Activated T-cell treated with anti-CD3 and anti-CD28 coated beads, Interleukin-2, amount 50 U/mL, for 24 hours (primary cell): ENCODE measurements at regions not wholly inside any gene's neighbourhood (a gene's known extent, or its start where the extent isn't known, plus 50 kb on each side); places are given as distances from the start of the nearest gene placed in this dataset.
"Not testable (repeated sequence)": the region's sequence is repeated elsewhere in the genome, so short reads cannot be mapped to it uniquely, and the experiment has no call there.

Experiments used
- DNase-seq: peaks from one replicate; pipeline ENCODE4 v3.0.0-alpha.2; 2020
- H3K27ac Mint-ChIP-seq: 2 replicates; pipeline ENCODE4 v1.8.0; 2020; ENCODE audit warnings: mild to moderate bottlenecking, mixed read lengths
- H3K27me3 Mint-ChIP-seq: 2 replicates; pipeline ENCODE4 v1.8.0; 2020; ENCODE audit warnings: mixed read lengths
- H3K36me3 Mint-ChIP-seq: 2 replicates; pipeline ENCODE4 v1.8.0; 2020; ENCODE audit warnings: low read depth, mixed read lengths
- H3K4me1 Mint-ChIP-seq: 2 replicates; pipeline ENCODE4 v1.8.0; 2020; ENCODE audit warnings: low read depth, mixed read lengths
- H3K4me3 Mint-ChIP-seq: 2 replicates; pipeline ENCODE4 v1.8.0; 2020; ENCODE audit warnings: mild to moderate bottlenecking, moderate library complexity, mixed read lengths
- H3K9me3 Mint-ChIP-seq: 2 replicates; pipeline ENCODE4 v1.8.0; 2020; ENCODE audit warnings: mixed read lengths

DNA sequence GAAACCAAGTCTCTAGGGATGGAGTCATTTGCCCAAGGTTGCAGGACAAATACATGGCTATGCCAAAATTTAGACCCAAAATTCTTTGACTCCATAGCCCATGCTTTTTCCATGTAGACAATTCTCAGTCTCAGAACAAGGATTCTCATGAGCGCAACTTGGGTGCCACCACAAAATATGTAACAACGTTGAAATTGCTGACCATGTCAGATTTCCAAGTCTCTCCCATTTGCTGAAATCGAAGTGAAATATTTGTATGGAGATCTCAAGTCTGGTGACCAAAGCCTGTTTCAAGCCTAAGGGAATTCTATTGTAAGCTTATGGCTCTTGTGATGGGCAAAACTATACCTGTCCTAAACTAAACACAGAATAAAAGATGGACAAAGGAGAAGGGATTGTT lies 333.5 kb downstream of the AEBP2 start:
- peaks cover 9% of the 10 kb centered on the region for H3K9me3 Mint-ChIP-seq
- no peak for DNase-seq
- H3K4me1 Mint-ChIP-seq, result no peaks in the 10 kb centered on the region
- no peaks in the 10 kb centered on the region for H3K27me3 Mint-ChIP-seq
- H3K27ac Mint-ChIP-seq, result no peak overlapping the region
- H3K4me3 Mint-ChIP-seq, result no peak overlapping the region
- no peaks in the 10 kb centered on the region for H3K36me3 Mint-ChIP-seq

DNA sequence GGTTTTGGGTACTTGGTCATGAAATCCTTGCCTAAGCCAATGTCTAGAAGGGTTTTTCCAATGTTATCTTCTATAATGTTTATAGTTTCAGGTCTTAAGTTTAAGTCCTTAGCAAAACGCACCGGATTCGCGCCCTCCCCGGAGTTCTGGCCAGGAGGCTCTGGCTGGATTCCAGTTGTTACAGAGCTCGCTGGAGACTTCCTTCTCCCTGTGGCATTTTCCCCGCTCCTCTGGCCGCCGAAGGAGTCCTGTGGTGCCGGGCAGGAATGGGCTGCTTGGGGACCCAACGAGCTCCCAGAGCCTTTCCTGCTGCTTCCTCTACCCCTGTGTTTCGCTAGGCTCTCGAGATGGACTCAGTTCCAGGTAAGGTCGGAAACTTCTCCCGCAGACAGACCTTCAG lies 335.9 kb downstream of the AEBP2 start:
- no peaks in the 10 kb centered on the region for H3K36me3 Mint-ChIP-seq
- H3K27me3 Mint-ChIP-seq, result no peaks in the 10 kb centered on the region
- peaks cover 2% of the 10 kb centered on the region for H3K4me1 Mint-ChIP-seq
- no peak overlapping the region for H3K27ac Mint-ChIP-seq
- no peak overlapping the region for H3K4me3 Mint-ChIP-seq
- peaks cover 9% of the 10 kb centered on the region for H3K9me3 Mint-ChIP-seq
- no peak for DNase-seq

DNA sequence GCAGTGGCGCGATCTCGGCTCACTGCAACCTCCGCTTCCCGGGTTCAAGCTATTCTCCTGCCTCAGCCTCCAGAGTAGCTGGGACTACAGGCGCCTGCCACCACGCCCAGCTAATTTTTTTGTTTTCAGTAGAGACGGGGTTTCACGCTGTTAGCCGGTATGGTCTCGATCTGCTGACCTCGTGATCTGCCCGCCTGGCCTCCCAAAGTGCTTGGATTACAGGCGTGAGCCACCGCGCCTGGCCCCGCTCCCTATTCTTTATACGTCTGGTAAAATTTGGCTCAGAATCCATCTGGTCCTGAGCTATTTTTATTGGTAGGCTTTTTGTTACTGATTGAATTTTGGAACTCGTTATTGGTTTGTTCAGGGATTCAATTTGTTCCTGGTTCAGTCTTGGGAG lies 336.7 kb downstream of the AEBP2 start:
- not testable (repeated sequence) for H3K27me3 Mint-ChIP-seq, H3K27ac Mint-ChIP-seq, DNase-seq, H3K9me3 Mint-ChIP-seq, H3K36me3 Mint-ChIP-seq, H3K4me1 Mint-ChIP-seq, H3K4me3 Mint-ChIP-seq

DNA sequence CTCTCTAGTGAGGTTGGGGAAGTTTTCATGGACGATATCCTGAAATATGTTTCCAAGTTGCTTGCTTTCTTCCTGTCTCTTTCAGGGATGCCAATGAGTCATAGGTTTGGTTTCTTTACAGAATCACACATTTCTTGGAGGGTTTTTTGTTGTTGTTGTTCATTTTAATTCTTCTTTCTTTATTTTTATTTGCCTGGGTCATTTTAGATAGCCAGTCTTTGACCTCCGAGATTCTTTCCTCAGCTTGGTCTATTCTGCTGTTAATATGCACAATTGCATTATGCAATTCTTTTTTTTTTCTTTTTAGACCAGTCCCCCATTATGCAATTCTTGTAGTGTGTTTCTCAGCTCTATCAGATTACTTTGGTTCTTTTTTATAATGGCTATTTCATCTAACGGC lies 338.9 kb downstream of the AEBP2 start:
- peaks cover 2% of the 10 kb centered on the region for H3K4me1 Mint-ChIP-seq
- H3K27me3 Mint-ChIP-seq, result peaks cover 4% of the 10 kb centered on the region
- no peak overlapping the region for H3K27ac Mint-ChIP-seq
- H3K4me3 Mint-ChIP-seq, result no peak overlapping the region
- H3K36me3 Mint-ChIP-seq, result no peaks in the 10 kb centered on the region
- H3K9me3 Mint-ChIP-seq, result peaks cover 11% of the 10 kb centered on the region
- DNase-seq, result no peak

DNA sequence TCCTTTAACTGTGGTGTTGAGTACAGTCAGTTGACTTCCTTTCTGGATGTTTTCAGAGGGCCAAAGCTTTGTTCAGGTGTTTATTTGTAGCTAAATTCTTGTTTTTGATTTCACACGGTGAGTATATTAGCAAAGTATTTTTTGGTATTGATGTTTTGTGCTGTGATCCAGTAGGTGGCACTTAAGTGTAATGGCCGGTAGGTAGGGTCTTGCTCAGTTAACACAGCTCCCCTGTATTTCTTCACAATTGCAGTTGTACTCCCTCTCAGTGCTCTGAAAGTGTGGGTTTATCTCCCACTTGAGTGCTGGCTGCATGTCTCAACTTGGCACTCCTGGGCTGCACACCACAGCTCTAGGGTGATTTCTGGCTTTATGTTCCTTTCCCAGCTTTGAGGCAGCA lies 339.5 kb downstream of the AEBP2 start:
- peaks cover 2% of the 10 kb centered on the region for H3K4me1 Mint-ChIP-seq
- no peak overlapping the region for H3K27ac Mint-ChIP-seq
- peaks cover 11% of the 10 kb centered on the region for H3K9me3 Mint-ChIP-seq
- no peaks in the 10 kb centered on the region for H3K36me3 Mint-ChIP-seq
- H3K4me3 Mint-ChIP-seq, result no peak overlapping the region
- H3K27me3 Mint-ChIP-seq, result peaks cover 4% of the 10 kb centered on the region
- no peak for DNase-seq

DNA sequence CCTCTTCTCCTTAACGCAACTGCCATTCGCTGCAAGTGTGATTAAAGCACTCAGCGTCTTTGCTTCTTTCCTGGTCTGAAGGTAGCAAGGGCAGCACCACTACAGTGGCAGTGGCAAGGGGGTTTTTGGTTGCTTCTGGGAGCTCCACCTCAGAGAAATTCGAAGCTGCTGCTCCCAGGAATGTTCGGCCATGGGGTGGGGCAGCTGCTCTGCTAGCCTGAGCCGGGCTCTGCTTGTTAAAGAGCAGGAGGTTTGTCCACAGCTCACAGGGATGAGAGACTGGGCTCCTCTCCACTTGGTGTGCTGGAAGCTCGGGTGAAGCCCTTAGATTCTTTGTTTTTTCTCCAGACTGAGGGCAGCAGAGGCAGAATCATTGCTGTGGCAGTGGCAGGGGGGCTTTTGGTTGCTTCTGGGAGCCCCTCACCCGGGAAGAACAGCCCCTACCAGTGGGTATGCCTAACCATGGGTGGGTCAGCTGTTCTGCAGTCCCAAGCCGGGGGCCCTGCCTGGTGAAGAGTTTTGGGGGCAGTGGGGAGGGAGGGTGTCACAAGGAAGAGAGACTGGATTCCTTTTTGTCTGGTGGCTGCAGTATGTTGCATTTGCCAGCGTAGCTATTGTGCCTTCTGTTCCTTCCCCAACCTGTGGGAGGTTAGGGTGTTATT lies 340.2 kb downstream of the AEBP2 start:
- Mint-ChIP-seq H3K9me3 (peaks cover 9% of the 10 kb centered on the region), H3K27ac (no peak overlapping the region), H3K4me3 (no peak overlapping the region), H3K27me3 (peaks cover 4% of the 10 kb centered on the region), H3K4me1 (peaks cover 2% of the 10 kb centered on the region), H3K36me3 (no peaks in the 10 kb centered on the region)
- no peak for DNase-seq

DNA sequence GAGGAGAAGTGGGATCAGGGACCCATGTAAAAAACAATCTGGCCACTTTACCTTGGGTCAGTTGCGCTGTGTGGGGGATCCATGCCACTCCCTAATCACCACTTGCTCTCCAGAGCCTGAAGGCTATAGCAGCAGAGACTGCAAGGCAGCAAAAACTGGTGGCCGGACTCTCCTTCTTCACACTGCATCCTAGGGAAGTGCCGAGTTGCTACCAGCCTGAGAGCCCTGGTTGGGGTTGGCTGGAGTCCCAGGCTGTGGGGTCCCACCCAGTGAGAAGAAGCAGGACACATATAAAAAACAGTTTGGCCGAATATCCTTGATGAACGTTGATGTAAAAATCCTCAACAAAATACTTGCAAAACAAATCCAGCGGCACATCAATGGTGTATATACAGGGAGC lies 341.2 kb downstream of the AEBP2 start:
- Mint-ChIP-seq H3K36me3 (no peaks in the 10 kb centered on the region), H3K27me3 (peaks cover 4% of the 10 kb centered on the region), H3K27ac (no peak overlapping the region), H3K4me1 (peaks cover 2% of the 10 kb centered on the region), H3K4me3 (no peak overlapping the region), H3K9me3 (peaks cover 10% of the 10 kb centered on the region)
- no peak for DNase-seq

DNA sequence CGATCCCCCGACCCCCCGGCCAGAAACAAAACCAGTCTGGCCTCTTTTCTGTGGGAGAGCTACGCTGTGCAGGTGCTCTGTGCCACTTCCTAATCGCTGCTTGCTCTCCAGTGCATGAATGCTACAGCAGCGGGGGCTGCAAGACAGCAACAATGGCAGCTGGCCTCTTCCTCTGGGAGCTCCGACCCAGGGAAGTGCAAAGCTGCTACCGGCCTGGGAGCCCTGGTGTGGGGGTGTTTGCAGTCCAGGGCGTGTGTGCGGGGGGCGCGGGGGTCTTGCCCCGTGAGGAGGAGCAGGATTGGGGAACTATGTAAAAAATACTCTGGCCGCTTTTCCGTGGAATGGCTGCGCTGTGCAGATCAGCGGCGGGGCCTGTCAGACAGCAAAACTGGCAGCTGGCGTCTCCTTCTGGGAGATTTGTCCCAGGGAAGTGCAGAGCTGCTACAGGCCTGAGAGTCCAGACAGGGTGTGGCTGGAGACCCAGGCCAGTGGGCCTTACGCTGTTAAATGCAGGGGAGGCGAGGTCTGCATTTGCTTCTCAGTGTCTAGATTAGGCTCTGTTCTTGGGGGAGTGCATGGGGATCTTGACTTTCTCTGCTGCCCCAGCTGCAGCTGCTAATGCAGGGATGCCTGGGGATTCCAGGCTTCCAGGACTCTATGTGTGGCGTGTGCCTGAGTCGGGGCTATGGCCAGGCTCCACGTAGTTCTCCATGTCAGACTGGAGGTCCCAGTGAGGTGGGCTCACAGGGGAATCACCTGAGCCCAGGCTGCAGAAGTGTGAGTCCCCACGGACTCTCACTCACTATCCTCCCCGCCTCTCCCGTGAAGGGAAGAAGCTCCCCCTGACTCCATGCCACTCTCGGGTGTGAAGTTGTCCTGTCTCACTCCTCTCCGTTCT lies 344.5 kb downstream of the AEBP2 start:
- Mint-ChIP-seq H3K36me3 (no peaks in the 10 kb centered on the region), H3K27me3 (peaks cover 4% of the 10 kb centered on the region), H3K27ac (no peak overlapping the region), H3K4me1 (no peaks in the 10 kb centered on the region), H3K9me3 (peaks cover 13% of the 10 kb centered on the region), H3K4me3 (no peak overlapping the region)
- DNase-seq, result no peak

DNA sequence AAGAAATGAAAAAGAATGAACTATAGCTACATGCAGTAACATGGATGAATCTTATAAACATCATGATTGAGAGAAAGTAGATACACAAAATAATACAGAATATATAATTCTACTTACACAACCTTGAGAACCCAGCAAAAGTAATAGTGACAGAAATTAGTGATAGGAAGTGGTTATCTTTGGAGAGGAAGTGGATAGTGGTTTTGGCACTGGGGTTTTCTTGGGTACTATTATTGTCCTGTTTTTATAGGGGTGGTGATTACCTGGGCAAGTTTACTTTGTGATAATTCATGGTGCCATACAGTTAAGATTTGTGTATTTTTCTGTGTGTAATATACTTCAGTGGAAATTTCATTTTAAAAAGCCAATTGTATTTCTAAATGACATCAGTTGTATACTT lies 352.7 kb downstream of the AEBP2 start:
- H3K27me3 Mint-ChIP-seq, result no peaks in the 10 kb centered on the region
- no peaks in the 10 kb centered on the region for H3K36me3 Mint-ChIP-seq
- no peak overlapping the region for H3K4me3 Mint-ChIP-seq
- H3K9me3 Mint-ChIP-seq, result peaks cover 6% of the 10 kb centered on the region
- H3K27ac Mint-ChIP-seq, result peak overlapping the region; percentile 37
- DNase-seq, result no peak
- peaks cover 24% of the 10 kb centered on the region for H3K4me1 Mint-ChIP-seq

DNA sequence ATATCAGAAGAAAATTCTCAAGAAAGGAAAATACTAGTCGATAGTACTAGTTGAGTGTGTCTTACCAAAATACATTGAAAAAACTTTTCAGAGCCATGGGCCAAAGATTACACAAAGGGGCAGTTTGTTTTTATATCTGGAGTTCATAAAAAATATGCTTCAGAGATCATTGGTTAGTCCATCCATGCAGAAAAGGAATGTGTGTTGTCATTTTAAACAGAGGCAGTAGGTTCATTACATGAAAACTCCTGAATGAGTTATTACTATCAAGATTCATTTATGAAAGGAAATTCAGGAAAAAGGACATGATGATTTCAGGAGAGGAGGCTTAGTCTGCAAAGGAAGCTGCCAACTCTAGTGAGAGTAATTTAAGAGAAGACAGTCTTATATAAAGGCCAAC lies 354.8 kb downstream of the AEBP2 start:
- H3K4me3 Mint-ChIP-seq, result no peak overlapping the region
- H3K36me3 Mint-ChIP-seq, result no peaks in the 10 kb centered on the region
- no peak for DNase-seq
- H3K27me3 Mint-ChIP-seq, result no peaks in the 10 kb centered on the region
- no peak overlapping the region for H3K27ac Mint-ChIP-seq
- peaks cover 27% of the 10 kb centered on the region for H3K4me1 Mint-ChIP-seq
- peaks cover 2% of the 10 kb centered on the region for H3K9me3 Mint-ChIP-seq

DNA sequence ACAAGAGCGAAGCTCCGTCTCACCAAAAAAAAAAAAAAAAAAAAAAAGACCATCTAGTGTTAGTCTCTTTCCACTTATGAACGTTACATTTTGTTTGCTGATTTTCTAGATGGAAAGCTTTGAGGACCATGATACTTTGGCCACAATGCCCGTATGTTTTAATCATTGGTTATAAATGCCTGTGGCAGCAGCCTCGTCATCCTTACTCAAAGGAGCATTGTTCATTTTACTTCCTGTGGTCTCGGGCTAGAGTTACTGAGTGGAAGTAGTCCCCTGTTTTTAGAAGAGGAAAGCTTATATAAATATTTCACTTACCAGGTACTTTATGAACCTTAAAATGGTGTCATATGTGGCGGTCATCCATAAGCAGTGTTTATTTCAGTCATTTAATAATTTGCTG lies 359.9 kb downstream of the AEBP2 start:
- peak overlapping the region; percentile 87 for H3K27ac Mint-ChIP-seq
- peaks cover 4% of the 10 kb centered on the region for H3K9me3 Mint-ChIP-seq
- DNase-seq, result no peak
- no peaks in the 10 kb centered on the region for H3K27me3 Mint-ChIP-seq
- H3K36me3 Mint-ChIP-seq, result peaks cover 2% of the 10 kb centered on the region
- H3K4me1 Mint-ChIP-seq, result peaks cover 32% of the 10 kb centered on the region
- H3K4me3 Mint-ChIP-seq, result no peak overlapping the region

DNA sequence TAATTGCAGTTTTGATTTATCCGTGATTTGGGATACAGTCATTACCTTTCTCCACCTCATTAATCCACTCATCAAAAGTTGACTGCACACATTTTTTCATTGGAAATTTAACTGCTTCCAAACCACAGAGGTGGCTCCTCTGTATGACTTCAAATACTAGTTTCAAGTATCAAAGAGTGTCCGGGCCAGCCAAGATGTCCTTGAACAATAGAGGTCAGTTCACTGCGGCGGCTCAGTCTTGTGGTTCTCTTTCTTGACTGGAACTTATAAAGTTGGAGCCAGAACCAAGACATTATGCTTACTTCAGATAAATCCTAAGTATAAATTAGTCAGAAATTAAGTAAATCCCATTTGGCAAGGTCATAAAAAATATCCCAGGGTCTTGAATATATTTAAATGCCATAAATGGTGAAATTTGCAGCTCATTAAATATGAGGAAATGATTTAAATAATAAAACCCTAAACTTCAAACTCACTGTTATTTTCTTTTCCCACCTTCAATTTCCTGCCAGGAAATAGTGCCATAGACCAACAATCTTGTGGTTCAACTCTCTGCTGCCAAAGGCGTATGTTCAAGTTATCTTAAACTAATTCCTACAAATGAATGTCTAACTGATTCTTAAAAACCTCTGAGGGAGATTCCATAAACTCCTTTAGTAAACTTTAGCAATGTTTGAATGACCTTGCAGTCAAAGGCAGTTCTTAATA lies 360.8 kb downstream of the AEBP2 start:
- peaks cover 4% of the 10 kb centered on the region for H3K9me3 Mint-ChIP-seq
- no peak overlapping the region for H3K4me3 Mint-ChIP-seq
- DNase-seq, result no peak
- peaks cover 2% of the 10 kb centered on the region for H3K36me3 Mint-ChIP-seq
- H3K27ac Mint-ChIP-seq, result peak overlapping the region; percentile 87
- H3K4me1 Mint-ChIP-seq, result peaks cover 32% of the 10 kb centered on the region
- H3K27me3 Mint-ChIP-seq, result no peaks in the 10 kb centered on the region

DNA sequence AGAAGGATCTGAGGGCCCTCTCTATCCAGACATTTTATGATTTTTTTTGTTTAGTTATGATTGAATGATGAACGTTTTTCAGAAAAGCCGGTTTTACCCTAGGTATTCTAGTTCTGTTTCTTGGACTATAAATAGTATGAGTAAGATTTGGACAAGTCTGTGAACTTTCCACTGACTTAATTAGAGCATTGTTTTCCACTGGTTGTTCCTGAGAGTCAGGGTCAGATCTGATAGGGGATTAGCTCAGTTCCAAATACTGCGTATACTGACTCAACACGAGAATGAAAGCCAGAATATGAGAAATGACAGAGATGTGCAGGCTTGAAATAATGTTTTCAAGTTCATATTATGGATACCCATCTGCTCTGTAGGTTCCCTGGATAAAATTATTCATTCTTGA lies 361.6 kb downstream of the AEBP2 start:
- no peak for DNase-seq
- H3K27ac Mint-ChIP-seq, result peak overlapping the region; percentile 77
- H3K36me3 Mint-ChIP-seq, result peaks cover 2% of the 10 kb centered on the region
- H3K27me3 Mint-ChIP-seq, result no peaks in the 10 kb centered on the region
- H3K4me3 Mint-ChIP-seq, result no peak overlapping the region
- peaks cover 32% of the 10 kb centered on the region for H3K4me1 Mint-ChIP-seq
- H3K9me3 Mint-ChIP-seq, result peaks cover 4% of the 10 kb centered on the region

DNA sequence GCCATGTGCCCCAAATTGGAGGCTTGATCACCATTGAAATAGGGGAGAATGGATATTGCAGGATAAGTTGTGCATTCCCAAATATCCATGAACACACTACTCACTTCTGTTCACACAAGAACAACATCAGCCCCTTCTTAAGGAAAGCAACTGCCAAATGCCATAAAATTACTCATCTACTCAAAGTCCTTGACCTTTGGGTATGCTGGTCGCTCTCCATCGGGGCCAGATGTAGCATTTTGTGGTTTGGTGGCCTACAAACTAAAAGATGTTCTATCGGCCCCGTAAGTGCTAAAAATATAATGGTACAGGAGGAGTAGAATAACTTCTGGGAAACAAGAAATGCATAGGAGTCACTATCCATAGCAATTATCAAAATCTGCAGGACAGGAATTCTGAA lies 362.6 kb downstream of the AEBP2 start:
- no peak for DNase-seq
- H3K4me1 Mint-ChIP-seq, result peaks cover 32% of the 10 kb centered on the region
- H3K36me3 Mint-ChIP-seq, result peaks cover 2% of the 10 kb centered on the region
- peaks cover 4% of the 10 kb centered on the region for H3K9me3 Mint-ChIP-seq
- H3K27ac Mint-ChIP-seq, result no peak overlapping the region
- H3K4me3 Mint-ChIP-seq, result no peak overlapping the region
- H3K27me3 Mint-ChIP-seq, result no peaks in the 10 kb centered on the region

DNA sequence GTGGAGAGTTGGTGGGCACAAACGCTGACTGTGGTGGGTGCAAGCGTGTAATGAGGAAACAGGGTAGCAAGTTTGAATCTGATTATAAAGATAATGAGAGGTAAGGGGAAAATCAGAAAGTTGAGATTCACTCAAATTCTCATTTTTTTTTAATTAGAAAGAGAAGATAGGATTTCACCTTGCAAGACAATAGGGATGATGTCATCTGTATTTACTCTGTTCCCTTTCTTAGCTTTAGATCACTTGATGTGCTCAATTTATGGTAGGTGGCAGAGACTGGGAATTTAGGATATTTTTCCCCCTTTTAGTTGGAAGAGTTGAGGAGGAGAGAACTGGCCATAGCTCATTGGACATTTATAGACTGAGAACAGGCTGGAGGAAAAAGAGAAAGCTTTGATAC lies 363.6 kb downstream of the AEBP2 start:
- H3K4me3 Mint-ChIP-seq, result no peak overlapping the region
- H3K27ac Mint-ChIP-seq, result no peak overlapping the region
- DNase-seq, result no peak
- H3K9me3 Mint-ChIP-seq, result peaks cover 4% of the 10 kb centered on the region
- peaks cover 32% of the 10 kb centered on the region for H3K4me1 Mint-ChIP-seq
- H3K27me3 Mint-ChIP-seq, result no peaks in the 10 kb centered on the region
- H3K36me3 Mint-ChIP-seq, result peaks cover 2% of the 10 kb centered on the region
